ENCODE measurements at regions not wholly inside any gene's neighbourhood (a gene's known extent, or its start where the extent isn't known, plus 50 kb on each side); places are given as distances from the start of the nearest gene placed in this dataset.
"Not testable (repeated sequence)": the region's sequence is repeated elsewhere in the genome, so short reads cannot be mapped to it uniquely, and the experiment has no call there.

DNA sequence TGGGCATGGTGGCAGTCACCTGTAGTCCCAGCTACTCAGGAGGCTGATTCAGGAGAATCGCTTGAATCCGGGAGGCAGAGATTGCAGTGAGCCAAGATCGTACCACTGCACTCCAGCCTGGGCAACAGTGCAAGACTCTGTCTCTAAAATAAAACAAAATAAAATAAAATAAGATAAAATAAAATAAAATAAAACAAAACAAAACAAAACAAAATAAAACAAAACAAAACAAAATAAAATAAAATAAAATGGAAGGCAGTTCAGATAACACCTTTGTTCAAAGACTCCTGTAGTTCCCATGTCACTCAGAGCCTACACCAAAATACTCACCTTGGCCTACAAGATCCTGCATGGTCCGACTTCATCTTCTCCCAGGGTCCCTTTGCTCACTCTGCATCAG is 61.3 kb downstream of the SYF2 start:
- ATAC-seq; DNase-seq (ENCODE audit: low spot score): not testable (repeated sequence)

DNA sequence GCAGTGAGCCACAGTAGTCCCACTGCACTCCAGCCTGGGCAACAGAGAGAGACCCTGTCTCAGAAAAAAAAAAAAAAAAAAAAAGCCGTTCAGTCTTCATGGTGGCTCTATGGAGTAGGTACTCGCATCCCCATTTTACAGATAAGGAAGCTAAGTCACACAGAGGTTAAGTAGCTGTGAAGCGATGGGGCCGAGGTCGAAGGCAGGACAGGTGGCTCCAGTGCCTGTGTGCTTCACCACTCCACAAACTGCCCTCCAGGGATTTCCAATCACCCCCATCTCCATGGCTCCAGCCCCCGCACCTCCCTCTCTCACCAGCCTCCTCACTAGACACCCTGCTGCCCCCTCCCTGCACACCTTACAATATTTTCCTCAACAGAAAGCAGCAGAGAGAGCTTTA is 61.9 kb downstream of the SYF2 start:
- no peak for ATAC-seq

DNA sequence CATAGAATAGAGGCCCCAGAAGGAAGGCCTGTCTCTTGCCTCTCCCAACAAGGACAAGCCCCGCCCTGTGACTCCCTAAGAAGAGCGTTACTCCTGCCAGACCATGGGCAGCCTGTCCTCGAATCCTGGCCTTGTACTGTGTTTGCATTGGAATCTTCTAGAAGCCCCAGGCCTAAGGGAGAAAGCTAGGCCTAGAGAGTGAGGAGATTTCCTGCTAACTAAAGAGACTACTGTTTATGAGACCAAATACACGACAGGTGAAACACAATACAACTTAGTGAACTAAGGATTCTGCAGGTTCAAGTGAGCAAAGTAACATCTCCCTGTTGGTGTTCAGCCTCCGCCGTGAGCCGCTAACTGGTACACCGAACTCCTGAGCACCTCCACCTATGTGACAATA is 62.7 kb downstream of the SYF2 start:
- DNase-seq (ENCODE audit: low spot score) = no peak

More for the DNA sequence above, 61.9 kb downstream of the SYF2 start:
- DNase-seq (ENCODE audit: low spot score) = no peak

DNA sequence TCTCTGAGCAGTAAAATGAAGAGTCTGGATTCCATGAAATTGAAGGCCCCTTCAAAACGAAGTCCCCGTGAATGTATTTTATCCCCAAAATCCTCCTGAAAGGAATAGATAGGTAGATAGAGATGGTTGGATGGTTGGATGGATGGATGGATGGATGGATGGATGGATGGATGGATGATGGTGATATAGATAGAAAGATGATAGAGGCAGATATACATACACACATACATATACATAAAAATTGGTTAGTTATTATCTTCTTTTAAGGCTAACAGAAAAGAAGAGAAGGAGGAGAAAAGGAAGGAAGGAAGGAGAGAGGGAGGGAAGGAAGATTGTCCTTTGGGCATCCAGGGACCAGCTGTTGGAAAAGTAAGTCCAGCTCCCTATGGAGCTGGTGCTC is 63.1 kb downstream of the SYF2 start:
- ATAC-seq = no peak

More for the DNA sequence above, 62.7 kb downstream of the SYF2 start:
- no peak for ATAC-seq

DNA sequence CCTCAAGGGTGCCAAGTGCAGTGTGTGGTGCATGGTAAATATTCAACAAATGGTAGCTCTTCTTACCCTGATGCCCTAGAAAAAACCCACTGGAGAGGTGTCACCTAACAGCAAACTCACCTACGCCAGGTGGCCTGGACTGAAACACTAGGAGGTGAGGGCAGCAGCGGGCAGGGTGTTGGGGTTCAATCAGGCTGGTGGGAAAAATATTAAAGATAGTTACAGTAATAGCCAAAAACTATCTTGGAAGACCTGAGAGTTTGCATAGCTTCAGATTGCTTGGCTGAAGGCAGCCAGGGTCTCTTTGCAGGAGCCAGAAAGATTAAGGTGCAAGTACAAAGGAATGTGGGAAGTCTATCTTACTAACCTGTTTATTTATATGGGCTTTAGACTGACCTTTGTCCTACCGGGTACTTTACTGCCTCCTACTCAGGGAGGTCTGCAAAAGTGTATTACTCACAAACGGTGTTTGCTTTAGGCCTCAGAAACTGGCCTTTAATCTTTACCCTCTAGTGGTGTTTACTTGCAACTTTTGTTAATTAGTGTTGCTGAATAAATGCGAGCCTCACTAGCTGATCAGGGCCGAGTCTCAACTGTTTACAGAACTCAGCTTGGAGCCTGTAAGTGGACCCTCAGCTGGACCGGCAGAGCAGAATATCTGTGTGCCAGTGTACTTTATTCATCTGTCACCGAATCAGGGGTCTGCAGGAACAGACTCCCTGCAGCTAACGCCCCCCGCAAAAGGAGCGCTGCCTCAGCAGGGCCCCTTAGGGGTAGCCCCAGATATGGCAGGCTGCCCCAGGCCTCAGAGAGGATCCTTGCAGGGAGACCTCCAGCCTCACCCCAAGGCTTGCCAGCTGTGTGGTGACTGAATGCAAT is 63.9 kb downstream of the SYF2 start:
- DNase-seq (ENCODE audit: low spot score) (no peak), ATAC-seq (peak; percentile 89)

More for the DNA sequence above, 63.1 kb downstream of the SYF2 start:
- no peak for DNase-seq (ENCODE audit: low spot score)

DNA sequence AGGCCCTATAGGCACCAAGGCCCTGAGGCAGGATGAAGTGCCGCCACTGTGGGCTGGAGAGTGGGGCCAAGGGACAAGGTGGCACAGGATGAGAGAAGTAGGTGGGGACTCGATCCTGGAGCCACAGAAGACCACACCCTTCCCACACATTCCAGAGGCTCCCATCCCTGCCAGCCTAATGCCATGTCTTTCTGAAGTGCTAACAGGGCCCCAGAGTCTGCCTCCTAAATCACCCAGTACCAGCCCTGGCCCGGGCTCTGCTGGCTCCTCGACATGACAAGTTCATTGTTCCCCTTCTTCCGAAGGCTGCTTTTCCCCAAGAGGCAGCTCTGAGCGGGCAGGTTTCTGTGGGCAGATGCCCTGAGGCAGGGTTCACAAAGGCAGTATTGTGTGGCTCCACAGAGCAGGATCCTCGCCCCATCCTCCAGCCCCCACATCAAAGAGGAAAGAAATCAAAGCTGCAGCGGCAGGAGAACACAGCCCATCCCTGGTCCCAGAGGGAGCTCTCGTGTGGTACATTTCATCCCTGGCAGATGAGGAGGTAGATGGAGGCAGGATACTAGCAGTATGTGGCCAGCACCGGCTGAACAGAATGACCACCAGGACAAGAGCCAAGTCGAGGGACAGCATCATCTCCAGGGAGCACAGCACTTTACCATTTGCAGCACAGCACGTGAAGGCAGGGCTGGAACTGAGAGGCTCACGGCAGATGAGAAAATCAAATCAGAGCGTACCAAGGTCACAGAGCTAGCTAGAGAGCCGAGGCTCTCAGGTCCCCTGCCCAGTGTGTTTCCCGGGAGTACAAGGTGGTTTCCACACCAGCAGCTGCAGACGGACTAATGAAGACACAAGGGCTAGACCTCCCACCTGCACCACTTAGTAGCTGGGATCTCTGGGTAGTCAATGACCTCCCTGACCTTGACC is 64.8 kb downstream of the SYF2 start:
- ATAC-seq (peak; percentile 51), DNase-seq (ENCODE audit: low spot score) (no peak)

DNA sequence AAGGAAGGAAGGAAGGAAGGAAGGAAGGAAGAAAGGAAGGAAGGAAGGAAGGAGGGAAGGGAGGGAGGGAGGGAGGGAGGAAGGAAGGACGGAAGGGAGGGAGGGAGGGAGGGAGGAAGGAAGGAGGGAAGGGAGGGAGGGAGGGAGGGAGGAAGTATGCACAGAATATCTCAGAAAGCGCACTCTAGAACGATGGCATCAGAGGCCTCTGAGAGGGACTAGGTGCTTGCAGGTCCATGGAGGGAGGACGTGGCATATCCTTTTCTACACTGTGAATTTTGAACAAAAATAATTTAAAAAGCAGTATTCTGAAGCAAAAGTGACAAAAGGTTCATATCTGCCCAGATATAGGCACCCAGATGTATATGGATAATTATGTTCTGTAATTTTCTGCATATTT is 65.5 kb downstream of the SYF2 start:
- ATAC-seq = no peak
- no peak for DNase-seq (ENCODE audit: low spot score)

DNA sequence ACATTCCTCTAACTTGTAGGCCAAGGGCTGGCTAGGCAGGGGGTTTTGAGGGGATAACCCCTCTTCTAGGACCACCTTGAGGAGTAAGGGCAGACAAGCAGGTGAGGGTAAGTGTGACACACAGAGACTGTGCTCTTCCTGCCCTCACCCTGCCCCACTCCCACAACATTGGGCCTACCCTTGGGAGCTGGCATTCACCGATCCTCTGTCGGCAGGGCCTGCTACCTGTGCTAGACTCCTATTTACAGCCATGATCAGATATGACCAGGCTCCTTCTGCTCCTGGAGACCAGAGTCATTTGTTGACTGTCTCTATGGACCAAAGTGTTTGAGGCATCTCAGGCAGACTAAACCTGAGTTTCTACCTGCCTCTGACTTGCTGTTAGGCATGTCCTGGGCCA is 68.3 kb downstream of the SYF2 start:
- DNase-seq (ENCODE audit: low spot score) = no peak
- ATAC-seq = no peak

DNA sequence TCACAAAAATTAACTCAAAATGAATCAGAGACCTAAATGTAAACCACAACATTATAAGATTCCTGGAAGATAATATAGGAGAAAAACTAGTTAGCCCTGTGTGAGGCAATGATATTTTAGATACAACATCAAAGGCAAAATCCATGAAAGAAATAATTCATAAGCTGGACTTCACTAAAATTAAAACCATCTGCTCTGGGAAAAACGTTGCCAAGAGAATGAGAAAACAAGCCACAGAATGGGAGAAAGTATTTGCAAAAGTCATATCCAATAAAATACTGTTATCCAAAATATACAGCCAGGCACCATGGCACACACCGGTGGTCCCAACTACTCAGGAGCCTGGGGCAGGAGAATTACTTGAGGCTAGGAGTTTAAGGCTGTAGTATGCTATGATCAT is 70.3 kb downstream of the SYF2 start:
- DNase-seq (ENCODE audit: low spot score) = no peak

DNA sequence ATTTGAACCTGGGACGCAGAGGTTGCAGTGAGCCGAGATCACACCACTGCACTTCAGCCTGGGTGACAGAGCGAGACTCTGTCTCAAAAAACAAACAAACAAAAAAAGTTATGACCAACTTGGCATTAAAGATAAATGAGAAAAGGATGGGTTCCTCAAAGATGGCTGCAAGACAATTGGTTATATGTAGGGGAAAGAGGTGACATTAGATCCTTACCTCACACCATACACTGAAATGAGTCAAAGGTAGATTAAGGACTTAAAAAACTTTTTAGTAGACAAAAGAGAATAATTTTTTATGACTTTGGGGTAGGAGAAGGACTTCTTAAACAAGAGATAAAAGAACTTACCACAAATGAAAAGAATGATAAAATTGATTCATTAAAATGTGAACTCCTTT is 74.5 kb downstream of the SYF2 start:
- DNase-seq (ENCODE audit: low spot score) = no peak
- ATAC-seq = no peak

More for the DNA sequence above, 70.3 kb downstream of the SYF2 start:
- ATAC-seq = no peak

DNA sequence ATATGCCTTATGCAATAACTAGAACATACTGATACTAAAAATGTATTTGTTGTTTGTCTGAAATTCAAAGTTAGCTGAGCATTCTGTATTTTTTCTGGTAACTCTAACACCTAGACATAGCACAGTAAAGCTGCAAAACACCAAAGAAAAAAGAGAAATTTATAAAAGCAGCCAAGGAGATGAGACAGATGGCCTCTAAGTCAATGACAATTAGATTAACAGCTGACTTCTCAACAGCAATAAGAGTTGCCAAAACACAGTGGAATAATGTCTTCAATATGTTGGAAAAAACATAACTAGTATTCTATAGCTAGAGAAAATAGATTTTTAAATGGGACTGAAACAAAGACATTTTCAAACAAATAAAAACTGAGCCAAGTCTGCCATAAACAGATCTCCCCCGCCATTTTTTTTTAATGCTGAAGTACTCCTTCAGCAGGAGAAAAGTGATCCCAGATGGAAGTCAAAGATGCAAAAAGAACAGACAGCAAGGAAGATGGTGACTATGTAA is 81.3 kb downstream of the SYF2 start:
- ATAC-seq (no peak), DNase-seq (ENCODE audit: low spot score) (no peak)

DNA sequence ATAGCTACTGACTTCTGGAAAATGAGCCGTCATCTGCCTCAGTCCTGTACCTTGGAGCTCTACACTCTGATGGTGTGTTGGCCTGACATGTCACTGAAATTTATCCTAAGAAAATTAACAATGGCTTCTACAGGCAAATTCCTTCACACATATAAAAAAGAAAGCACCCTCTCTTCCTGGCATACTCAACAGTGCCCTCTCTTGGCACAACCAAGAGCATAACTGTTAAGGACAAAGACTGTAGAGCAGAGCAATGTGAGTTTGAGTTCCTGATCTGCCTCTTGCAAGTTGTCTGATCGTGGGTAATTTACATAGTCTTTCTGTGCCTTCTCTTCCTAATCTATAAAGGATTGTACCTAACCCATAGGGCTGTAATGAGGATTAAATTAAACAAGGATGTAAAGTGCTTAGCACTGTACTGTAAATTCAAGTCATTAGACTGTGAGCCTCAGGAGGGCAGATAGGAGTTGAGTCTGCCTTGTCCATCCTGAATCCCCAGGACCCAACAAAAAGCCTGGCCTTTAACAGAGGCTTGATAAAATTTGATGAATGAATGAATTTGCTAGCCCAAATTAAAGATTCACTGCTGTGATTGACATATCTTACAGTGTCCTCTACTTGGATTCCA is 83.5 kb downstream of the SYF2 start:
- DNase-seq (ENCODE audit: low spot score) = no peak
- peak; percentile 78 for ATAC-seq

DNA sequence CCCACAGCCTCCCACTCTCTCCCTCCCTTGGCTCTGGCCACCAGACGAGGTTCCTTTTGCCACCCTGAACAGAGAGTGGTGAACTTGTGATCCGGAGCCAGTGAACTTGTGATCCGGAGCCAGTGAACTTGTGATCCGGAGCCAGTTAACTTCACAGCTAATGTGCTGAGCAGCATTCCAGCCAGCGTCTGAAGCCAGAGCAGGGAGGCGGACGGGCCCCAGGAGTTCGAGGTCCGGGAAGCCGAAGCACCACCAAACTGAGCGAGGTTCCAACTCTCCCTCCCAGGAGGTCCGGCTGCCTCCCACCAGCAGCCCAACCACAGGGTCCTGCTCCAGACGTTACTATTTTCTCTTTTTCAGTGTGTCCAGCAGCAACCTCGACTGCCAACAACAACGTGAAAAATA is 85.8 kb downstream of the SYF2 start:
- no peak for ATAC-seq
- no peak for DNase-seq (ENCODE audit: low spot score)

DNA sequence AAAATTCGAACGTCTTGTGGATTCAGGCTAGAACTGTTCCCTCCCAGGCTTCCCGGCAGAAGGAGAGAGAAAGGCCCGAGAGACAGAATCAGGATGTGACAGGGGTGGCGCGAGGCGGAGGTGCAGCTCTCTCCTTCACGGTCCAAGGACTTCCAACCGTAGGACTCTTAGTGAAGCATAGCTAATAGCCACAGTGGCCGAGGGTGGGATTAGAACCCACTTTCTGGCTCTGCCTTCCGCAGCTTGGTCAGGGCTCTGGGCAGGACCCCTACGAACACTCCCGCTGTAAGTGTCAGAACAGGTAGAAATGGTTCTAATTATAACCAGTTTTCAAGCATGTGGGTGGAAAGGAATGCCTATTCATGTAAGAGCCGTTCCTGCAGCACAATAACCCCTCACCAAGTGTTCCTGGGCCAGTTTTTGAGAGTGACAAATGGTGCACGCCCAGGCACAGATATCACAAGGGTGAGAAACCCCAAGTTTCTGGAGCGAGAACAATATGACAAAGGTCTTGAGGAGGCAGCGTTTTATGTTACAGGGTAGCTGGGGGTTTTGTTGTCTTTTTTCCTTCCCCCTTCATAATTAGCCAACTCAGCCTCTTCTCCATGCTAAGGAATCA is 86.4 kb downstream of the SYF2 start:
- no peak for DNase-seq (ENCODE audit: low spot score)
- no peak for ATAC-seq

DNA sequence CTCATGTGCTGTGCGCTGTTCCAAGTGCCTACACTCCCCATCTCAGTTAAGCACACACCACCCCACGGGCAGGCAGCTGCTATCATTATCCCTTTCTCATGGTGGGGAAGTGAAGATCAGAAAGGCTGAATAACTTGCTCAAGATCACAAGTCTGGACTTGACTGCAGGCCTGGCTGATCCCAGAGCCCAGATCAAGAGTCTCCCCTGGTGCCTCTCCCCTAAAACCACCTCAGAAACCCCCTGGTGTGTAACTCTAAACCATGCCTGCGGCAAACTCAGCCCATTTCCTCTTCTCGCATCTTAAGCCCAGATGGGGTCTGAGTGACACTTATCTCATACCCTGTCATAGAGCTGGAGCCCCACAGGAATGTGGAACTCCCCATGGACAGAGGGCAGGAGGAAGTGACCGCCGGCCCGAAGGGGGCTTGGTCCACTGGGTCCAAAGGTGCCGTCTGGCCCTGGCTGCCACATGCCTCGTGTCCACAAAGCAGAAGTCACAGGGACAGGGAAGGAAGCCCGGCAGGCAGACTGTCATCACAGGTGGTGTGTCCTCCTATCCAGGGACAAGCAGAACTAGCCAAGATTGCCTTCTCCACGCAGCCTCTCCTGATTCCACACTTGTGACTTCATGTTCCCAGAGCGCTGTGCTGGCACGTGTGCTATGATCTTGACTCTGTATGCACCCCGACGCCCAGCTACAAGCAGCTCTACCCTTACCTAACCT is 92.1 kb downstream of the SYF2 start:
- peak; percentile 29 for ATAC-seq
- no peak for DNase-seq (ENCODE audit: low spot score)

DNA sequence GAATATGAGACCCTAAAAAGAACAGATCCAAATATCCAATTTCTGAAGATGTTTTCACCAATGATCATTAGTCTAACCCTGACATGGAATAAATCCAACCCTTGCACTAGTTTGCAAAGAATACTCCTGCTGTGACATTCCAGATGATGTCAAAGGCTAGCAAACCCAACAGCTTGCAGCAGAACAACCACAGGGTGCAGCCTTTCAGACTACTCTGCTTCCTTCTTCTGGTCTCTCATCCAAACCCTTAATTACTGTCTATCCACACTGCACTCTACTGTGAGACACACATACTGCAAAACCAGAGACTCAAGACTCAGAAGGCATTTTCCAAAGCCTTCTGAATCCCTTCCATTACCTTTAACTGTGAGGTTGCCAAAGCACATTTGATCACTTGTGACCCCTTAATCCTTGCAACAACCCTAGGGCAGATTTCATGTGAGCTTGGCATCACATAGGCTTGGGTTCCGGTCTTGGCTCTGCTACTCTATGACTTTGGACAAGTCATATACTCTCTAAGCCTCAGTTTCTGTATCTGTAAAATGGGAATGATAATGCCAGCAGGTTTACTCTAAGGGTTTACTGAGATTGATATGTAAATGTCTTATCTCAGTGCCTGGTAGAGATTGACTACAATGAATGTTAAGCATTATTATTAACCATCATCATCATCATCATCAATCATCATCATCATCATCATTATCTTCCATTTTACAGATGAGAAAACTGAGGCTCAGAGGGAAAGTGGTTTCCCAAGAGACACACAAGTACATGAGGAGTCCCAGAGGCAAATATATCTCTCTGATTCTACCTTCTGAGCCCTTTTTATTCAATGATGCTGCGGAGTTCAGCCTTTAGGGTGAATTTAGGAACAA is 94.5 kb downstream of the SYF2 start:
- no peak for ATAC-seq
- DNase-seq (ENCODE audit: low spot score) = no peak

DNA sequence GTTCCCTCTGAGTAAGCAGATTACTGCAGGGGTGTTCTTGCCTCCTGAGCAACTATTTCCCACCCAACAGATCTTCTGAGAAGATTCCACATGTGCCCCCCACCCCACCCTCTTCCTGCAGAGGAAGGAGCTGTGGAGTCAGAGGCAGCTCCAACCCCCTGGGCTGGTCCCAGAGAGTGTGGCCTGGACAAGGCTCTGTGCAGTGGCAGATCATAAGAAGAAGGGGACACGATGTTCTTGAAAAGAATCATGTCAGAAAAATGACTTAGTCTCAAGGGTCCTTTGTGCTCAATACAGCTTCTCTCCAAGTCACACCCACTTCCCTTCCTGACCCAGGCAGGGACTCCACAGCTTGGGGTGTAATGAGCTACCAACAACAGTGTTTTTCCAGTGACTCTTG is 95.2 kb downstream of the SYF2 start:
- no peak for ATAC-seq
- no peak for DNase-seq (ENCODE audit: low spot score)

DNA sequence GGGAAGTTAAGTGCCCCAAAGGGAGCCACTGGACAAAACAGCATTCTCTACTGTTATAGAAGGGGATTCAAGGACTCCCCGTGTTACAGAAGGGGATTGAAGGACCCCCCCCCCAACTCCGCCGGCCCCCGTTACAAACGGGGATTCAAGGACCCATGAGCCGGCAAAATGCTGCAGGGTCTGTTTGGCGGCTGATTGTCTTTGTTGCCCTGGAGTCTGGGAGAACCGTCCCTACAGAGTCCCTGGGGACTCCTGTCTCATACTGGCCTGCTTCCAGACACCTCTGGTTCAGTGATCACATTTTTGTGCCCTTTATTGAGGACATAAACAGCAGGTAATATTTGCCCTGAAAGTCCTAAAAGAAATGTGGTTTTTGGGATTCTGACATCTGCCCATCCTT is 96.4 kb downstream of the SYF2 start:
- no peak for DNase-seq (ENCODE audit: low spot score)
- no peak for ATAC-seq

Data from left lobe of liver (tissue), 2 donors.